IMR-90 (cell line): ENCODE measurements at regions not wholly inside any gene's neighbourhood (a gene's known extent, or its start where the extent isn't known, plus 50 kb on each side); places are given as distances from the start of the nearest gene placed in this dataset.

Source experiments
- CEBPB ChIP-seq: IDR thresholded peaks from 2 replicates; pipeline ENCODE4 v1.6.1; 2012; ENCODE audit warnings: low read depth, low read length, improper control_type of control experiment
- CTCF ChIP-seq: conservative IDR thresholded peaks from 2 replicates; pipeline ENCODE4 v1.5.1; 2012; ENCODE audit warnings: mild to moderate bottlenecking, low read depth, low read length, improper control_type of control experiment
- ELK1 ChIP-seq: fragments of 150-350 bp; IDR thresholded peaks from 2 replicates; pipeline ENCODE4 v1.6.1; 2016; ENCODE audit warnings: low read depth, mild to moderate bottlenecking, low read length, moderate library complexity, borderline replicate concordance
- POLR2A ChIP-seq: IDR thresholded peaks from 2 replicates; pipeline ENCODE4 v1.6.1; 2012; ENCODE audit warnings: mild to moderate bottlenecking, low read depth, low read length
- SMC3 ChIP-seq: fragments of 150-350 bp; IDR thresholded peaks from 2 replicates; pipeline ENCODE4 v1.6.1; 2016; ENCODE audit warnings: low read depth, mild to moderate bottlenecking, antibody characterized with exemption, low read length, moderate library complexity

- TF ChIP-seq ELK1 (no peak), CTCF (no peak), CEBPB (no peak), POLR2A (no peak), SMC3 (no peak)
Measured at GRCh38 chr14:58863661-58864345, 226.0 kb downstream of the DACT1 start.
